GM12875 (cell line): ENCODE measurements at regions not wholly inside any gene's neighbourhood (a gene's known extent, or its start where the extent isn't known, plus 50 kb on each side); places are given as distances from the start of the nearest gene placed in this dataset.

Experiments
- H3K4me3 ChIP-seq: one replicate; pipeline ENCODE4 v1.5.1; 2011; ENCODE audit warnings: low read depth, low read length, control low read depth
- CTCF ChIP-seq: IDR thresholded peaks from 2 replicates; pipeline ENCODE4 v1.5.1; 2011; ENCODE audit warnings: low read depth, mild to moderate bottlenecking, control low read depth, inconsistent platforms, low read length, moderate library complexity, borderline replicate concordance; ENCODE audit not compliant: insufficient read depth

GRCh38 chr5:52706775-52707174 is 80.9 kb upstream of the ITGA1 start:
- TF ChIP-seq CTCF, result no peak
- no peak overlapping the region for H3K4me3 ChIP-seq

- H3K4me3 ChIP-seq, result no peak overlapping the region
- no peak for TF ChIP-seq CTCF
Observed at GRCh38 chr5:52707616-52708015, 80.1 kb upstream of the ITGA1 start.

DNA sequence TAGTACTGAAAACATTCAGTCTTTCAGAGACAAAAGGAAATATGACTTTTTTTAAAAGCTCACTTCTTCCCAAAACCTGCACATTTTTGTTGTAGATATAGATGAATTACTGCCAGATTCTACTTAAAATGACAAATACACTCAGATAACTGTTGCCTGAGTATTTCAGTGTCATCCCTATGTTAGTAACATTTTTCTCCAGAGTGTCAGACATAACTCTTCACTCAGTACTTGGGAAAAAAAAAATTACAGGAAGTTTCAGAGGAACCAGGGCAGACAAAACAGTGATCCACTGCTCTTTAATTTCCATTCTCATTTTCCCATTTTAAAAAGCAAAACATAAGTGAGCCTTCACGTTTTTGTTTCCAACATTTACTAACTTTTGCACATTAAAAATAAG is 79.3 kb upstream of the ITGA1 start:
- no peak for TF ChIP-seq CTCF
- no peak overlapping the region for H3K4me3 ChIP-seq

DNA sequence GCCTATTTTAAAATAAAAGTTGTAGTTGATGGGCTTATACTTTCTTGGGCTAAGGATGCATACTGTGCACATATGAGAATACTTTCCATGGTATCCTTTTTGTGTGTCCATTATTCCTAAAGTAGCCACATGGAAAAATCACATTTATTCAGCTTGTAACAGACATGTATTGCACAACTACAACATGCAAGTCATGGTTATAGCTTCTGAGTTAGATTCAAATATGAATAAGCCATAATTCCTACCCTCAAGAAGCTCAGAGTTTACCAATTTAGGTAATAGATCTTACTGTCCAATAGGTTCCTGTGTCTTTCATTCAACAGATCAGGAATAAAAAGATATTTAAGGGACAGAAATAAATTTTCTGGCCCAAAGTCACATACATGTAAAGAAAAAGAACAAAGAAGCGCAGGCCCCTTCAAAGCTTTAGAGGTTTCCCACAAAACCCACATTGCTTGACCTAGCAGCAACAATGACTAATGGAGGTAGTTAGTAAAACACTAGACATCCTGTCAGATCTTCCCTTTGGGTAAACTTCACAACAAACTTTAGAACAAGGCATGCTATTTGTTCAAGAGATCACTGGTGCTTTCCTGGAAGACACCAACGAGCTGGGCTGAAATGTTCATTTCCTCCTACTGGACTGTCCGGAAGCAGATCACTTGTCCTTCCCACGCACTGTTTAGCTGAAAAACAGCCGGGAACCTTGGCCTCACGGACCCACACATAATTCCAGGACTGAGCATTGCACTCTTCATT is 78.4 kb upstream of the ITGA1 start:
- TF ChIP-seq CTCF, result no peak
- H3K4me3 ChIP-seq, result no peak overlapping the region

- no peak overlapping the region for H3K4me3 ChIP-seq
- TF ChIP-seq CTCF, result no peak
Observed at GRCh38 chr5:52710310-52710971, 77.3 kb upstream of the ITGA1 start.

DNA sequence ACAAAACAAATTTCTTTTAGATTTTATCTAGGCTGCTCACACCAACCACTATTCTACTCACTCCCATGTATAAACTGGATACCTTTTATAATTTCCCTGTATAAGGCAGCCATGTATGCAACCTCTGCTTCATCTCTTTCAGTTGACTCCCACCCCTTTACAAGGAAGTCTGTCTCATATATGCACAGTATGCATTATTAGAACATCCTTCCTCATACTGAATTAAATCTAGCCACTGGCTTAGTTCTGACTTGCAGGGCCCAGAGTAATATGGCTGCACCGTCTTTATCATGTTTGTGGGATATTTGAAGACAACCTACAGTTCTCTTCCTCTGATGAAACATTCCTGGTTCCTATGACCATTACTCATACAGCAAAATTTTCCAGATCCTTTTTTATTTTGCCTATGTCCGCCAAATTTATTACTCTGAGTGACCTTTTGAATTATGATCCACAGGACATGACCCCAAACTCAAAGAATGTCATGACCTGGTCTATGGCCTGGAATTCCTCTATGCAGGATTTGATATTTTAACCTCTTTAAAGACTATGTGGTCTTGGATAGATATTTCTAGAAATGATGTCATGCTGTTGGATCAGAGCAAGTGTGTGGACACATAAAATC is 76.6 kb upstream of the ITGA1 start:
- TF ChIP-seq CTCF, result no peak
- H3K4me3 ChIP-seq, result no peak overlapping the region
